ENCODE measurements at regions not wholly inside any gene's neighbourhood (a gene's known extent, or its start where the extent isn't known, plus 50 kb on each side); places are given as distances from the start of the nearest gene placed in this dataset.
"Not testable (repeated sequence)": the region's sequence is repeated elsewhere in the genome, so short reads cannot be mapped to it uniquely, and the experiment has no call there.

DNA sequence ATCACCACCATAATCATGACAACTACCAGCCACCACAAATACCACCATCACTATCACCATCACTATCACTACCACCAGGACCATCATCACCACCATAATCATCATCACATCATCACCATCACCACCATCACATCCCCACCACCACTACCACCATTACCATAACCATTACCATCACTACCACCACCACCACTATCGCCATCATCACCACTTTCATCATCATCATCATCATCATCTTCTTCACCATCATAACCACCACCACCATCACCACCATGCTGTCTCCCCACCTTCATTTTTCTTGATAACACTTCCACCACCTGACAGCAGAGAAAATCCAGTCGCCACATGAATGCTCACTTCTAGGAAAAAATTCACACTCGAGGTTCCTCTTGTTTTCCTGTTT lies 253.6 kb downstream of the ANKRD60 start:
- ATAC-seq, result no peak
- H3K4me1 ChIP-seq, result no peaks in the 10 kb centered on the region
- intact Hi-C loops (cut with DNase I), result no loop called here

DNA sequence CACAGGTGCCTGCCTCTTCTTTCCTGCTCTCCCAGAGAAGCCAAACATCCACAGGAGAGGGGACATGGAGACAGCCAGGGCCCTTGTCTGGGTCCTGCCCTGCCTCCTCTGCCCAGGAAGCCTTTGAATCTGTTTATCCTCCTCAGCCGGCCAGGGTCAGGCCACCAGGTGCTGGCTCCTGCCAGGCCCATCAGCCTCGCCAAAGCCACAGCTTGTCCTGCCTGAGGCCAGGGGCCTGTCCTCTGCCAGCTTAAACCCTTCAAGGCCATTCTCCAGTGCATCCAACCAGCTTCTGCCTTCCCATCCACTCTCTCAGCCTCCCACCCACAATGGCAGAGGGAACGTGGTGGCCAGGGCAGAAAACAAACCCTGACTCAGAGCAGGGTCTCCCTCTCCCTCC lies 254.6 kb downstream of the ANKRD60 start:
- Histone ChIP-seq H3K27ac (no peak overlapping the region), H3K4me3 (no peak overlapping the region), H3K27me3 (ENCODE audit: insufficient read depth in 3 of 3, low read length in 2 of 3) (peaks cover 0 to 4% (median 0%) of the 10 kb centered on the region in 3 donors), H3K36me3 (ENCODE audit: insufficient read depth in 1 of 2, low read depth in 1 of 2) (no peaks in the 10 kb centered on the region), H3K9me3 (no peaks in the 10 kb centered on the region), H3K4me1 (no peaks in the 10 kb centered on the region)
- no peak for ATAC-seq
- WGBS, 3 donors, result 78 to 84% (median 84%) methylated on average over 3 of the region's 3 CpGs
- intact Hi-C loops (cut with DNase I), result no loop called here
- DNase-seq, result no peak
- TF ChIP-seq, protein P1, sequence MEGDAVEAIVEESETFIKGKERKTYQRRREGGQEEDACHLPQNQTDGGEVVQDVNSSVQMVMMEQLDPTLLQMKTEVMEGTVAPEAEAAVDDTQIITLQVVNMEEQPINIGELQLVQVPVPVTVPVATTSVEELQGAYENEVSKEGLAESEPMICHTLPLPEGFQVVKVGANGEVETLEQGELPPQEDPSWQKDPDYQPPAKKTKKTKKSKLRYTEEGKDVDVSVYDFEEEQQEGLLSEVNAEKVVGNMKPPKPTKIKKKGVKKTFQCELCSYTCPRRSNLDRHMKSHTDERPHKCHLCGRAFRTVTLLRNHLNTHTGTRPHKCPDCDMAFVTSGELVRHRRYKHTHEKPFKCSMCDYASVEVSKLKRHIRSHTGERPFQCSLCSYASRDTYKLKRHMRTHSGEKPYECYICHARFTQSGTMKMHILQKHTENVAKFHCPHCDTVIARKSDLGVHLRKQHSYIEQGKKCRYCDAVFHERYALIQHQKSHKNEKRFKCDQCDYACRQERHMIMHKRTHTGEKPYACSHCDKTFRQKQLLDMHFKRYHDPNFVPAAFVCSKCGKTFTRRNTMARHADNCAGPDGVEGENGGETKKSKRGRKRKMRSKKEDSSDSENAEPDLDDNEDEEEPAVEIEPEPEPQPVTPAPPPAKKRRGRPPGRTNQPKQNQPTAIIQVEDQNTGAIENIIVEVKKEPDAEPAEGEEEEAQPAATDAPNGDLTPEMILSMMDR (IDR thresholded peaks at IDR 0.05), result no peak

More for the DNA sequence above, 253.6 kb downstream of the ANKRD60 start:
- WGBS, 3 donors, result 95 to 100% (median 96%) methylated on average over 3 of the region's 3 CpGs
- no peak overlapping the region for H3K4me3 ChIP-seq
- no peaks in the 10 kb centered on the region for H3K36me3 ChIP-seq (ENCODE audit: insufficient read depth in 1 of 2, low read depth in 1 of 2)
- no peaks in the 10 kb centered on the region for H3K9me3 ChIP-seq
- TF ChIP-seq, protein P1 (IDR thresholded peaks at IDR 0.05), result no peak
- no peak overlapping the region for H3K27ac ChIP-seq
- peaks cover 0 to 3% (median 0%) of the 10 kb centered on the region in 3 donors for H3K27me3 ChIP-seq (ENCODE audit: insufficient read depth in 3 of 3, low read length in 2 of 3)
- DNase-seq, result no peak

DNA sequence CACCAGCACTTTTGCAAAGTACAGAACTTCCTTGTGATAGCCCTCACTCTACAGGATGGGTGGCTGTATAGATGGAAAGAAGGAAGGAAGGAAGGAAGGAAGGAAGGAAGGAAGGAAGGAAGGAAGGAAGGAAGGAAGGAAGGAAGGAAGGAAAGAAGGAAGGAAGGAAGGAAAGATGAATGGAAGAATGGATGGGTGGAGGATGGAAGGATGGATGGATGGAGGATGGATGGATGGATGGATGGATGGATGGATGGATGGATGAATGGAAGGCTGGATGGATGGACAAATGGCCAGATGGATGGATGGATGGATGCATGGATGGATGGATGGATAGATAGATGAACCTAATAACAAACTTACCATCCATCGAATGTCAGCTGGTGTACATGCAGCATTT lies 256.9 kb downstream of the ANKRD60 start:
- intact Hi-C loops (cut with DNase I); H3K27me3 ChIP-seq (ENCODE audit: insufficient read depth in 3 of 3, low read length in 2 of 3); H3K4me1 ChIP-seq; H3K9me3 ChIP-seq; H3K27ac ChIP-seq; ATAC-seq; DNase-seq; H3K4me3 ChIP-seq; H3K36me3 ChIP-seq (ENCODE audit: insufficient read depth in 1 of 2, low read depth in 1 of 2): not testable (repeated sequence)
- WGBS, 3 donors, result 98 to 100% (median 100%) methylated on average over 1 of the region's 1 CpG

DNA sequence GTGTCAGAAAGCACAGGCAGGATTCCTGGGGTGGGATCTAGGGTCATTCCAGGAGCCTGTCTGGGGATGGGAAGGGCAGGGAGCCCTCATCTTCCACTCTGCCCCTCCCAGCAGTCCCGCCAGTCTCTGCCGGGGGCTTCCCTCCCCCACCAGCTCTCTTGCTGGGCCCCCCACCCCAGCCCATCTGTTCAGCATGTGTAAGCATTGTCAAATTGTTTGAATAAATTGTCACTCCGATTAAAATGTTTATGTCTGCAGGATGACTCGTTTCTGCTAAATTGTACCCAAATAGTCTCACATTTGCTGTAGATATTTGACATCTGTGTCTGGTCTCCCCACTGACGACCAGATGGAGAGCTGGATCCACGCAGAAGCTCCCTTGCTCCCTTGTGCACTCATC lies 257.6 kb downstream of the ANKRD60 start:
- TF ChIP-seq, protein P1 (IDR thresholded peaks at IDR 0.05), result no peak
- H3K4me1 ChIP-seq, result no peaks in the 10 kb centered on the region
- no peak for DNase-seq
- no peak for ATAC-seq
- peaks cover 0 to 4% (median 0%) of the 10 kb centered on the region in 3 donors for H3K27me3 ChIP-seq (ENCODE audit: insufficient read depth in 3 of 3, low read length in 2 of 3)
- intact Hi-C loops (cut with DNase I), result no loop called here
- H3K9me3 ChIP-seq, result no peaks in the 10 kb centered on the region
- H3K27ac ChIP-seq, result no peak overlapping the region
- H3K36me3 ChIP-seq (ENCODE audit: insufficient read depth in 1 of 2, low read depth in 1 of 2), result no peaks in the 10 kb centered on the region
- H3K4me3 ChIP-seq, result no peak overlapping the region
- WGBS, 3 donors, result 42 to 51% (median 51%) methylated on average over 6 of the region's 6 CpGs

DNA sequence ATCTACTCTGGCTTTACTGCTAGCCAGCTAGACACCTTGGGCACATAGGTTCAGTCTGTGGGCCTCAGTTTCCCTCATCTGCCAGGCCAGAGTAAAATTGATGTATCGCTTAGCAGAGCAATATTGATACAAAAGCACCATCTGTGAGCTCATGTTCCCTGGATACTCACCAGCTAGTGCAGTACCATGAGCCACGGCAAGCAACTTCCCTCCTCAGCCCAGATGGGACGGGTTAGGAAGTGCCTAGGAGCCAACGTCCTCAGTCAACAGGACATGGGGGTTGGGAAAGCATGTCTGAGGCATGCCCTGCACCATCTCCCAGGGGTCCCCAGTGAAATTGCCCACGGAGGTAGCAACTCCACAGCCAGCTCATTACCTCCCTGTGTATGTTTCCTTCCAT lies 258.3 kb downstream of the ANKRD60 start:
- Histone ChIP-seq H3K9me3 (no peaks in the 10 kb centered on the region), H3K36me3 (ENCODE audit: insufficient read depth in 1 of 2, low read depth in 1 of 2) (no peaks in the 10 kb centered on the region), H3K4me1 (no peaks in the 10 kb centered on the region), H3K27me3 (ENCODE audit: insufficient read depth in 3 of 3, low read length in 2 of 3) (peaks cover 0 to 4% (median 0%) of the 10 kb centered on the region in 3 donors), H3K27ac (no peak overlapping the region), H3K4me3 (no peak overlapping the region)
- WGBS, 3 donors, result 48 to 56% (median 54%) methylated on average over 5 of the region's 5 CpGs
- intact Hi-C loops (cut with DNase I), result no loop called here
- ATAC-seq (no peak), DNase-seq (no peak)
- TF ChIP-seq, protein P1 (IDR thresholded peaks at IDR 0.05), result no peak

All from psoas muscle (tissue), 7 donors.